ENCODE measurements at regions not wholly inside any gene's neighbourhood (a gene's known extent, or its start where the extent isn't known, plus 50 kb on each side); places are given as distances from the start of the nearest gene placed in this dataset.

DNA sequence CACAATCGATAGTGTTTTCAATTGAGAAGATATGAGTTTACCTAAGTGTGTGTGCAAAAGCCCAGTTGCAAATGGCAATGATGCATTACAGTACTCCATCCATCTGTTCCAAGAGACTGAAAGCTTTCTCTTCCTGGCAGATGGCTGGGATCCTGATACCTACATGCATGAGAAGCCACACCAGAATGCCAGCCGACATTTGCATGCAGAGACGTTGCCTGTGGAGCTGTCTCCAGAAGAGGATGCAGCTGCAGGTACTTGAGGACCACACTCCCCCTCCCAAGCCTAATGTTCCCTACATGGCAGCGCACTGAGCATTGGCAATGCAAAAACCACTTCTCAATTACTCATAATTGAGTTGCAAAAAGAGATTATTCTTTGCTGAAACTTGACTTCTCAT is 332.1 kb downstream of the WDR11 start:
- no peaks in the 10 kb centered on the region for H4K20me1 ChIP-seq (ENCODE audit: control insufficient read depth, insufficient read depth)
- RAD21 ChIA-PET (ENCODE audit: unreplicated experiment), result no interaction called here
- H3K9me3 ChIP-seq (replicated peaks; ENCODE audit: control insufficient read depth, insufficient read depth, low read length), result no peaks in the 10 kb centered on the region
- ATAC-seq (no peak), DNase-seq (ENCODE audit: low read depth, low spot score) (no peak), FAIRE-seq (no peak)
- no peak overlapping the region for H2AFZ ChIP-seq (ENCODE audit: control insufficient read depth, low read depth, low read length)
- BruUV-seq (replicated peaks), result no TSS peak
- WGBS (ENCODE audit: insufficient coverage, insufficient replicate concordance, low lambda C conversion rate, missing lambda C conversion rate), result 0% methylated on average over 4 of the region's 4 CpGs
- intact Hi-C loops (cut with micrococcal nuclease; ENCODE audit: unreplicated experiment), result no loop called here
- no peaks in the 10 kb centered on the region for H3K79me2 ChIP-seq (ENCODE audit: control insufficient read depth, insufficient read depth, low read length)
- no peak overlapping the region for H3K9ac ChIP-seq (ENCODE audit: control insufficient read depth, insufficient read depth, low read length)
- H3K4me1 ChIP-seq (ENCODE audit: control insufficient read depth, insufficient read depth, low read length), result no peaks in the 10 kb centered on the region
- H3K27ac ChIP-seq (ENCODE audit: control insufficient read depth, insufficient read depth), result no peak overlapping the region
- H3K36me3 ChIP-seq (ENCODE audit: control insufficient read depth in 2 of 2, insufficient read depth in 2 of 2, low read length in 1 of 2), result no peaks in the 10 kb centered on the region
- POLR2A ChIA-PET, result no interaction called here
- H3K27me3 ChIP-seq (replicated peaks in 1 of 2; ENCODE audit: control insufficient read depth in 2 of 2, insufficient read depth in 2 of 2, low read length in 1 of 2), result peaks cover 0 to 2% of the 10 kb centered on the region in 2 experiments; a peak in 2 of 4 replicates
- H3K4me2 ChIP-seq (ENCODE audit: control insufficient read depth, insufficient read depth), result no peak overlapping the region
- in situ Hi-C loops (cut with MboI), result no loop called here
- no peak overlapping the region for H3K4me3 ChIP-seq
- SMC1A ChIA-PET (ENCODE audit: uncharacterized antibody, unreplicated experiment), result no interaction called here
- CTCF ChIA-PET, result no interaction called here
- TF ChIP-seq HDAC6 (IDR thresholded peaks at IDR 0.05; ENCODE audit: unreplicated experiment), result no peak
- TF ChIP-seq, protein P1, sequence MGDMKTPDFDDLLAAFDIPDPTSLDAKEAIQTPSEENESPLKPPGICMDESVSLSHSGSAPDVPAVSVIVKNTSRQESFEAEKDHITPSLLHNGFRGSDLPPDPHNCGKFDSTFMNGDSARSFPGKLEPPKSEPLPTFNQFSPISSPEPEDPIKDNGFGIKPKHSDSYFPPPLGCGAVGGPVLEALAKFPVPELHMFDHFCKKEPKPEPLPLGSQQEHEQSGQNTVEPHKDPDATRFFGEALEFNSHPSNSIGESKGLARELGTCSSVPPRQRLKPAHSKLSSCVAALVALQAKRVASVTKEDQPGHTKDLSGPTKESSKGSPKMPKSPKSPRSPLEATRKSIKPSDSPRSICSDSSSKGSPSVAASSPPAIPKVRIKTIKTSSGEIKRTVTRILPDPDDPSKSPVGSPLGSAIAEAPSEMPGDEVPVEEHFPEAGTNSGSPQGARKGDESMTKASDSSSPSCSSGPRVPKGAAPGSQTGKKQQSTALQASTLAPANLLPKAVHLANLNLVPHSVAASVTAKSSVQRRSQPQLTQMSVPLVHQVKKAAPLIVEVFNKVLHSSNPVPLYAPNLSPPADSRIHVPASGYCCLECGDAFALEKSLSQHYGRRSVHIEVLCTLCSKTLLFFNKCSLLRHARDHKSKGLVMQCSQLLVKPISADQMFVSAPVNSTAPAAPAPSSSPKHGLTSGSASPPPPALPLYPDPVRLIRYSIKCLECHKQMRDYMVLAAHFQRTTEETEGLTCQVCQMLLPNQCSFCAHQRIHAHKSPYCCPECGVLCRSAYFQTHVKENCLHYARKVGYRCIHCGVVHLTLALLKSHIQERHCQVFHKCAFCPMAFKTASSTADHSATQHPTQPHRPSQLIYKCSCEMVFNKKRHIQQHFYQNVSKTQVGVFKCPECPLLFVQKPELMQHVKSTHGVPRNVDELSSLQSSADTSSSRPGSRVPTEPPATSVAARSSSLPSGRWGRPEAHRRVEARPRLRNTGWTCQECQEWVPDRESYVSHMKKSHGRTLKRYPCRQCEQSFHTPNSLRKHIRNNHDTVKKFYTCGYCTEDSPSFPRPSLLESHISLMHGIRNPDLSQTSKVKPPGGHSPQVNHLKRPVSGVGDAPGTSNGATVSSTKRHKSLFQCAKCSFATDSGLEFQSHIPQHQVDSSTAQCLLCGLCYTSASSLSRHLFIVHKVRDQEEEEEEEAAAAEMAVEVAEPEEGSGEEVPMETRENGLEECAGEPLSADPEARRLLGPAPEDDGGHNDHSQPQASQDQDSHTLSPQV (IDR thresholded peaks at IDR 0.05), result no peak
- TF ChIP-seq, protein P2, sequence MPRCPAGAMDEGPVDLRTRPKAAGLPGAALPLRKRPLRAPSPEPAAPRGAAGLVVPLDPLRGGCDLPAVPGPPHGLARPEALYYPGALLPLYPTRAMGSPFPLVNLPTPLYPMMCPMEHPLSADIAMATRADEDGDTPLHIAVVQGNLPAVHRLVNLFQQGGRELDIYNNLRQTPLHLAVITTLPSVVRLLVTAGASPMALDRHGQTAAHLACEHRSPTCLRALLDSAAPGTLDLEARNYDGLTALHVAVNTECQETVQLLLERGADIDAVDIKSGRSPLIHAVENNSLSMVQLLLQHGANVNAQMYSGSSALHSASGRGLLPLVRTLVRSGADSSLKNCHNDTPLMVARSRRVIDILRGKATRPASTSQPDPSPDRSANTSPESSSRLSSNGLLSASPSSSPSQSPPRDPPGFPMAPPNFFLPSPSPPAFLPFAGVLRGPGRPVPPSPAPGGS (IDR thresholded peaks at IDR 0.05; ENCODE audit: borderline replicate concordance, insufficient read depth, low read depth, low read length, poor library complexity, severe bottlenecking), result no peak
- TF ChIP-seq CEBPB (IDR thresholded peaks at IDR 0.05; ENCODE audit: borderline replicate concordance in 1 of 2, low read depth in 2 of 2, low read length in 2 of 2), result no peak
- no peak for TF ChIP-seq RAD21 (IDR thresholded peaks at IDR 0.05; ENCODE audit: insufficient read depth, low read depth, low read length)
- TF ChIP-seq ZNF274 (IDR thresholded peaks at IDR 0.05; ENCODE audit: insufficient read depth, insufficient read length), result no peak
- TF ChIP-seq SMAD5 (IDR thresholded peaks at IDR 0.05; ENCODE audit: low read depth), result no peak
- no peak for TF ChIP-seq WRNIP1 (IDR thresholded peaks at IDR 0.05; ENCODE audit: borderline replicate concordance, low read depth, low read length)
- no peak for TF ChIP-seq EZH2 (IDR thresholded peaks at IDR 0.05; ENCODE audit: borderline replicate concordance, control insufficient read depth, low read depth, low read length)
- TF ChIP-seq STAT3 (IDR thresholded peaks at IDR 0.05; ENCODE audit: low read depth, low read length), result no peak
- TF ChIP-seq CHD2 (IDR thresholded peaks at IDR 0.05; ENCODE audit: borderline replicate concordance, low read depth, low read length), result no peak
- no peak for TF ChIP-seq NFYB (IDR thresholded peaks at IDR 0.05; ENCODE audit: insufficient read depth, low read depth, low read length)
- TF ChIP-seq, protein P3, sequence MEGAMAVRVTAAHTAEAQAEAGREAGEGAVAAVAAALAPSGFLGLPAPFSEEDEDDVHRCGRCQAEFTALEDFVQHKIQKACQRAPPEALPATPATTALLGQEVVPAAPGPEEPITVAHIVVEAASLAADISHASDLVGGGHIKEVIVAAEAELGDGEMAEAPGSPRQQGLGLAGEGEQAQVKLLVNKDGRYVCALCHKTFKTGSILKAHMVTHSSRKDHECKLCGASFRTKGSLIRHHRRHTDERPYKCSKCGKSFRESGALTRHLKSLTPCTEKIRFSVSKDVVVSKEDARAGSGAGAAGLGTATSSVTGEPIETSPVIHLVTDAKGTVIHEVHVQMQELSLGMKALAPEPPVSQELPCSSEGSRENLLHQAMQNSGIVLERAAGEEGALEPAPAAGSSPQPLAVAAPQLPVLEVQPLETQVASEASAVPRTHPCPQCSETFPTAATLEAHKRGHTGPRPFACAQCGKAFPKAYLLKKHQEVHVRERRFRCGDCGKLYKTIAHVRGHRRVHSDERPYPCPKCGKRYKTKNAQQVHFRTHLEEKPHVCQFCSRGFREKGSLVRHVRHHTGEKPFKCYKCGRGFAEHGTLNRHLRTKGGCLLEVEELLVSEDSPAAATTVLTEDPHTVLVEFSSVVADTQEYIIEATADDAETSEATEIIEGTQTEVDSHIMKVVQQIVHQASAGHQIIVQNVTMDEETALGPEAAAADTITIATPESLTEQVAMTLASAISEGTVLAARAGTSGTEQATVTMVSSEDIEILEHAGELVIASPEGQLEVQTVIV (IDR thresholded peaks at IDR 0.05; ENCODE audit: borderline replicate concordance, partially characterized antibody), result no peak

Data from GM12878 (cell line).